BJ (cell line): ENCODE measurements at regions not wholly inside any gene's neighbourhood (a gene's known extent, or its start where the extent isn't known, plus 50 kb on each side); places are given as distances from the start of the nearest gene placed in this dataset. TPM values are rescaled to one million over a fixed set of nuclear protein-coding genes. Genes with fewer than 3 reads are reported as not detected.

Experiments
- CTCF ChIA-PET: fragments of 350-600 bp; formaldehyde crosslinking; extraction: SDS; loops from one replicate; lab custom pipeline; 2021; ENCODE audit warnings: antibody characterized with exemption, inconsistent platforms; lab: Yijun Ruan, JAX
- POLR2A ChIA-PET: fragments of 300-600 bp; sonication (Branson Sonifier 250); formaldehyde crosslinking; extraction: SDS; loops from one replicate; lab custom pipeline; 2021; ENCODE audit warnings: antibody characterized with exemption; lab: Charles Lee
- DNase-seq: peaks from one replicate; pipeline ENCODE4 v3.0.0-alpha.2; 2011; ENCODE audit warnings: low read depth
- H3K27me3 ChIP-seq: 2 replicates; pipeline ENCODE4 v1.6.0; 2011; ENCODE audit warnings: low read length; ENCODE audit not compliant: control insufficient read depth, insufficient read depth
- H3K36me3 ChIP-seq: 2 replicates; pipeline ENCODE4 v1.5.1; 2011; ENCODE audit warnings: low read length; ENCODE audit not compliant: control insufficient read depth, insufficient read depth
- H3K4me3 ChIP-seq: 2 replicates; pipeline ENCODE4 v1.5.1; 2011; ENCODE audit warnings: low read depth, mild to moderate bottlenecking, control low read depth, low read length
- small RNA-seq: library from RNA; depleted of rRNA; stranded (forward); fragments of <200 nt; gene quantifications from one replicate; pipeline ENCODE3, GENCODE V24; 2012; ENCODE audit warnings: low replicate concordance, low read depth; ENCODE audit not compliant: insufficient read length
- TF ChIP-seq, protein P1 (sequence below): IDR thresholded peaks from 2 replicates; pipeline ENCODE4 v1.5.1; 2011; ENCODE audit warnings: low read depth, mild to moderate bottlenecking, control low read depth, inconsistent platforms, low read length, moderate library complexity; ENCODE audit not compliant: insufficient read depth

DNA sequence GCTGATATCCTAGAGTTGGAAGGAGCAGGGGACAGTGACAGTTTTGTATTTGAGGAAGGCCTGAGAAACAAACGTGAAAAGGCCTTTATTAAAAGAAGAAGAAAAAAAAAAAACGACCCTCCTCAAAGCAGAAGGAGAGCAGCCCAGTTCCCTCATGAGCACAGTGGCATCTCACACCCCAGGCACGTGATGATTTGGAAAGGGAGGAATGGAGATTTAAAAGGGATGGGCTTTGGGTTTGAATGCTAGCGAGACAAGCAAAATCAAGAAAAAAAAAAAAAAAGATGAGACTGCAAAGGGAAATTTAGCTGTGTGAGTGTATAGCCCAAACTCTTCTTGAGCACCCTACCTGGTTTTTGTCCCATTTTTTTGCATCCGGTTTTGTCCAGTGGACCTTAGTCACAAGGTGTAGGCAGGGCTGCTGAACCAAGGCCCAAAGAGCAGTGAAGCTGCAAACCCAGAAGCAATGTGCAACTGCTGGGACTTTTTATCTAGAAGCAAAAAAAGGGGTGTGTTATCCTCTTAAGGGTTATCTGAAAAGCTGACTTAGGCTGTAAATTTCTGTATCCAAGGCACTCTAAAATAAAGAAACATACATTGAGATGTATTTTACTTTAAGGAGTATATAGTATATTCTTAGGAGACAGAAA lies 54.5 kb upstream of the RREB1 start:
- ChIA-PET CTCF (interaction anchor here (0.7 kb wide), 1 partner anchor 53 kb away, joined by 3 read pairs; no protein-coding TSS in a partner anchor), POLR2A (no interaction called here)
- no peaks in the 10 kb centered on the region for H3K27me3 ChIP-seq
- no peaks in the 10 kb centered on the region for H3K36me3 ChIP-seq
- no peak for DNase-seq
- TF ChIP-seq, protein P1, sequence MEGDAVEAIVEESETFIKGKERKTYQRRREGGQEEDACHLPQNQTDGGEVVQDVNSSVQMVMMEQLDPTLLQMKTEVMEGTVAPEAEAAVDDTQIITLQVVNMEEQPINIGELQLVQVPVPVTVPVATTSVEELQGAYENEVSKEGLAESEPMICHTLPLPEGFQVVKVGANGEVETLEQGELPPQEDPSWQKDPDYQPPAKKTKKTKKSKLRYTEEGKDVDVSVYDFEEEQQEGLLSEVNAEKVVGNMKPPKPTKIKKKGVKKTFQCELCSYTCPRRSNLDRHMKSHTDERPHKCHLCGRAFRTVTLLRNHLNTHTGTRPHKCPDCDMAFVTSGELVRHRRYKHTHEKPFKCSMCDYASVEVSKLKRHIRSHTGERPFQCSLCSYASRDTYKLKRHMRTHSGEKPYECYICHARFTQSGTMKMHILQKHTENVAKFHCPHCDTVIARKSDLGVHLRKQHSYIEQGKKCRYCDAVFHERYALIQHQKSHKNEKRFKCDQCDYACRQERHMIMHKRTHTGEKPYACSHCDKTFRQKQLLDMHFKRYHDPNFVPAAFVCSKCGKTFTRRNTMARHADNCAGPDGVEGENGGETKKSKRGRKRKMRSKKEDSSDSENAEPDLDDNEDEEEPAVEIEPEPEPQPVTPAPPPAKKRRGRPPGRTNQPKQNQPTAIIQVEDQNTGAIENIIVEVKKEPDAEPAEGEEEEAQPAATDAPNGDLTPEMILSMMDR, result no peak
- H3K4me3 ChIP-seq, result no peak overlapping the region

Small RNAs in the stretch of these regions (small RNA-seq; reads per million reads assigned to genes)
- gene RN7SL554P, result not detected
